ENCODE measurements at regions not wholly inside any gene's neighbourhood (a gene's known extent, or its start where the extent isn't known, plus 50 kb on each side); places are given as distances from the start of the nearest gene placed in this dataset.

DNA sequence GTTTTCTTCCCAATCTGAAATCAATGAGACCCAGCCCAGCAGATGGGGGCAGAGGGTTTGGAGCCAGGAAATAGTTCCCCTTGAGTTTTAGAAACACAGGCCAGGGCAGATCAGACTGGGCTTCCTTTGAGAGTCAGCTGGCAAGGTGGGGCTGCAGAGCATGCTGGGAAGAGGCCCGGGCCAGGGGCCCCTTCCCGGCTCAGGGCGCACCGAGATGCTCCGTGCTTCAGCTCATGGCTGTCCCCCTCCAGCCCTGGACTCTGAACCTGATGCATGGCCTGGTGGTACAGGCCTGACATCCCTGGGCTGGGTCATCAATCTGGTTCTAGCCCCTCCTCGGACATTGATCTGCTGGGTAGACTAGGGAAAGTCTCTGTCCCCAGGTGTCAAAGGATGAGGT, 65.1 kb upstream of the RUNX3 start:
- TF ChIP-seq, protein P1, sequence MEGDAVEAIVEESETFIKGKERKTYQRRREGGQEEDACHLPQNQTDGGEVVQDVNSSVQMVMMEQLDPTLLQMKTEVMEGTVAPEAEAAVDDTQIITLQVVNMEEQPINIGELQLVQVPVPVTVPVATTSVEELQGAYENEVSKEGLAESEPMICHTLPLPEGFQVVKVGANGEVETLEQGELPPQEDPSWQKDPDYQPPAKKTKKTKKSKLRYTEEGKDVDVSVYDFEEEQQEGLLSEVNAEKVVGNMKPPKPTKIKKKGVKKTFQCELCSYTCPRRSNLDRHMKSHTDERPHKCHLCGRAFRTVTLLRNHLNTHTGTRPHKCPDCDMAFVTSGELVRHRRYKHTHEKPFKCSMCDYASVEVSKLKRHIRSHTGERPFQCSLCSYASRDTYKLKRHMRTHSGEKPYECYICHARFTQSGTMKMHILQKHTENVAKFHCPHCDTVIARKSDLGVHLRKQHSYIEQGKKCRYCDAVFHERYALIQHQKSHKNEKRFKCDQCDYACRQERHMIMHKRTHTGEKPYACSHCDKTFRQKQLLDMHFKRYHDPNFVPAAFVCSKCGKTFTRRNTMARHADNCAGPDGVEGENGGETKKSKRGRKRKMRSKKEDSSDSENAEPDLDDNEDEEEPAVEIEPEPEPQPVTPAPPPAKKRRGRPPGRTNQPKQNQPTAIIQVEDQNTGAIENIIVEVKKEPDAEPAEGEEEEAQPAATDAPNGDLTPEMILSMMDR (IDR thresholded peaks at IDR 0.05; ENCODE audit: low read length) = no peak
- TF ChIP-seq EZH2 (optimal IDR thresholded peaks at IDR 0.05; ENCODE audit: low read depth, low read length) (no peak), EZH2phosphoT487 (IDR thresholded peaks at IDR 0.05; ENCODE audit: low read length) (no peak)

Measured in MM.1S (cell line).